Endothelial cell of umbilical vein (primary cell): ENCODE measurements at regions not wholly inside any gene's neighbourhood (a gene's known extent, or its start where the extent isn't known, plus 50 kb on each side); places are given as distances from the start of the nearest gene placed in this dataset.

Experiments used
- BruUV-seq: library from RNA; stranded (reverse); fragments of 400-500 nt; replicated peaks from 2 replicates; lab custom pipeline; 2021; lab: Mats Ljungman, UMichigan
- CTCF ChIA-PET: fragments of 300-600, 350-600 bp; sonication (Branson Sonifier 250); formaldehyde crosslinking; loops from one replicate; lab custom pipeline; 2021; ENCODE audit warnings: antibody characterized with exemption, inconsistent platforms; lab: Charles Lee
- POLR2A ChIA-PET: fragments of 300-600, 350-600 bp; sonication (Branson Sonifier 250); formaldehyde crosslinking; loops from one replicate; lab custom pipeline; 2021; ENCODE audit warnings: antibody characterized with exemption, inconsistent platforms; lab: Charles Lee
- DNase-seq: peaks from one replicate; pipeline ENCODE4 v3.0.0-alpha.2; 2011; ENCODE audit warnings: low read depth, low spot score
- FAIRE-seq: peaks from 2 replicates; lab custom pipeline; 2011; peaks lifted over from hg19 to GRCh38; lab: Jason Lieb, UNC
- H2AFZ ChIP-seq: 2 replicates; pipeline ENCODE4 v1.6.0; 2012; ENCODE audit warnings: low read depth, low read length, control low read depth, inconsistent platforms
- H3K27ac ChIP-seq: 2 replicates; pipeline ENCODE4 v1.5.1; 2011; ENCODE audit warnings: low read depth, mild to moderate bottlenecking, control low read depth, low read length, moderate library complexity; ENCODE audit not compliant: insufficient read depth
- H3K27me3 ChIP-seq, 2 experiments: 2 replicates each; pipeline versions ENCODE4 v1.6.0 to v1.6.1; 2011; ENCODE audit warnings: low read length in 2 of 2, mixed read lengths in 1 of 2; ENCODE audit not compliant: control insufficient read depth in 2 of 2, insufficient read depth in 2 of 2
- H3K36me3 ChIP-seq, 2 experiments: 2 replicates in 1 of 2; 3 replicates in 1 of 2; pipeline ENCODE4 v1.5.1; 2011; ENCODE audit warnings: low read length in 2 of 2, mild to moderate bottlenecking in 1 of 2, moderate library complexity in 1 of 2; ENCODE audit not compliant: control insufficient read depth in 2 of 2, insufficient read depth in 2 of 2; ENCODE audit errors: extremely low read depth in 1 of 2
- H3K4me1 ChIP-seq: 3 replicates; pipeline ENCODE4 v1.5.1; 2011; ENCODE audit warnings: mild to moderate bottlenecking, low read length; ENCODE audit not compliant: control insufficient read depth, insufficient read depth; ENCODE audit errors: extremely low read depth
- H3K4me2 ChIP-seq: 2 replicates; pipeline ENCODE4 v1.6.1; 2011; ENCODE audit warnings: low read length, control low read depth, mixed read lengths; ENCODE audit not compliant: insufficient read depth
- H3K4me3 ChIP-seq, 3 experiments: fragments of 200-600 bp in 1 of 3; sonication (generic), shearing (Covaris generic) in 1 of 3; replicated peaks in 1 of 3; 2 replicates each; pipeline ENCODE4 v1.5.1; 2011 to 2016; ENCODE audit warnings: control low read depth in 3 of 3, low read length in 3 of 3, mild to moderate bottlenecking in 2 of 3, inconsistent platforms in 1 of 3, low read depth in 1 of 3, moderate library complexity in 1 of 3; ENCODE audit not compliant: insufficient read depth in 1 of 3
- H3K79me2 ChIP-seq: 2 replicates; pipeline ENCODE4 v1.6.0; 2012; ENCODE audit warnings: low read length, inconsistent platforms; ENCODE audit not compliant: control insufficient read depth, insufficient read depth
- H3K9ac ChIP-seq: replicated peaks from 2 replicates; pipeline ENCODE3; 2011; ENCODE audit warnings: low read length, control low read depth; ENCODE audit not compliant: insufficient read depth; ENCODE audit errors: extremely low read depth
- H3K9me1 ChIP-seq: replicated peaks from 3 replicates; pipeline ENCODE4 v1.6.0; 2011; ENCODE audit warnings: mild to moderate bottlenecking, low read length; ENCODE audit not compliant: control insufficient read depth, insufficient read depth; ENCODE audit errors: extremely low read depth
- H3K9me3 ChIP-seq: replicated peaks from 2 replicates; pipeline ENCODE4 v1.5.1; 2012; ENCODE audit warnings: low read length, inconsistent platforms; ENCODE audit not compliant: control insufficient read depth, insufficient read depth
- H4K20me1 ChIP-seq: replicated peaks from 2 replicates; pipeline ENCODE3; 2011; ENCODE audit warnings: mild to moderate bottlenecking, low read length; ENCODE audit not compliant: control insufficient read depth, insufficient read depth; ENCODE audit errors: extremely low read depth
- CTCF ChIP-seq, 2 donors: IDR thresholded peaks; 1 replicate in 1 of 2; 2 replicates in 1 of 2; pipeline ENCODE4 v1.5.1; 2011; ENCODE audit warnings: low read length in 2 of 2, mild to moderate bottlenecking in 2 of 2, moderate library complexity in 2 of 2, control low read depth in 1 of 2, inconsistent platforms in 1 of 2, low read depth in 1 of 2; ENCODE audit not compliant: insufficient read depth in 1 of 2; ENCODE audit errors: extremely low read depth in 1 of 2
- EZH2 ChIP-seq: IDR thresholded peaks from 2 replicates; pipeline ENCODE4 v1.6.1; 2012; ENCODE audit warnings: borderline replicate concordance, low read depth, mild to moderate bottlenecking, moderate library complexity, low read length, inconsistent platforms; ENCODE audit not compliant: severe bottlenecking
- FOS ChIP-seq: IDR thresholded peaks from 2 replicates; pipeline ENCODE4 v1.6.1; 2011; ENCODE audit warnings: mild to moderate bottlenecking, low read length, moderate library complexity, borderline replicate concordance; ENCODE audit not compliant: insufficient read depth
- GATA2 ChIP-seq: IDR thresholded peaks from 2 replicates; pipeline ENCODE4 v1.7.0; 2011; ENCODE audit warnings: low read depth, mild to moderate bottlenecking, moderate library complexity, mixed read lengths, low read length; ENCODE audit not compliant: insufficient read length, insufficient read depth
- JUN ChIP-seq: IDR thresholded peaks from 2 replicates; pipeline ENCODE4 v1.6.1; 2011; ENCODE audit warnings: borderline replicate concordance, low read depth; ENCODE audit not compliant: insufficient read length, insufficient read depth
- MAX ChIP-seq: IDR thresholded peaks from 2 replicates; pipeline ENCODE4 v1.6.1; 2011; ENCODE audit not compliant: insufficient read depth, insufficient read length
- MYC ChIP-seq: IDR thresholded peaks from one replicate; pipeline ENCODE4 v1.6.1; 2011; ENCODE audit warnings: mild to moderate bottlenecking, low read depth, low read length
- POLR2A ChIP-seq: IDR thresholded peaks from 2 replicates; pipeline ENCODE4 v1.6.1; 2012; ENCODE audit warnings: low read depth, mild to moderate bottlenecking, control low read depth, low read length
- POLR2AphosphoS5 ChIP-seq: IDR thresholded peaks from 2 replicates; pipeline ENCODE4 v1.6.1; 2012; ENCODE audit warnings: low read depth, mild to moderate bottlenecking, control low read depth, low read length, moderate library complexity; ENCODE audit not compliant: insufficient read depth
- dilution Hi-C: fragments of 300-500 bp; cut with MboI; formaldehyde crosslinking; loops from one replicate; pipeline ENCODE4 v1.15.0; 2019; ENCODE audit warnings: low sequenced_read_pairs; ENCODE audit not compliant: extremely low pct_ligation_motif_present
- intact Hi-C: fragments of 100-400 bp; cut with micrococcal nuclease; formaldehyde crosslinking; loops from one replicate; pipeline ENCODE4 v1.10.0; 2022

GRCh38 chr2:47996808-47997207, 90.5 kb upstream of the FBXO11 start:
- POLR2A ChIA-PET = no interaction called here

GRCh38 chr2:47999512-47999911, 93.2 kb upstream of the FBXO11 start:
- no peak for FAIRE-seq
- CTCF ChIA-PET = no interaction called here

More at GRCh38 chr2:47996808-47997207, 90.5 kb upstream of the FBXO11 start:
- CTCF ChIA-PET = no interaction called here
- no peaks in the 10 kb centered on the region for H3K9me3 ChIP-seq
- H4K20me1 ChIP-seq = no peaks in the 10 kb centered on the region
- TF ChIP-seq POLR2A (no peak), JUN (no peak)
- H3K9ac ChIP-seq = no peak overlapping the region
- H3K79me2 ChIP-seq = no peaks in the 10 kb centered on the region
- no peaks in the 10 kb centered on the region for H3K9me1 ChIP-seq
- no peak overlapping the region for H3K4me3 ChIP-seq
- FAIRE-seq (no peak), DNase-seq (no peak)
- intact Hi-C loops = no loop called here
- dilution Hi-C loops = no loop called here
- no peak overlapping the region for H3K4me2 ChIP-seq
- no TSS peak for BruUV-seq
- no peak overlapping the region for H3K27ac ChIP-seq
- H3K4me1 ChIP-seq = no peaks in the 10 kb centered on the region
- H2AFZ ChIP-seq = no peak overlapping the region
- H3K27me3 ChIP-seq = peaks cover 0 to under 1% of the 10 kb centered on the region in 2 experiments
- no peaks in the 10 kb centered on the region for H3K36me3 ChIP-seq

More at GRCh38 chr2:47999512-47999911, 93.2 kb upstream of the FBXO11 start:
- H3K79me2 ChIP-seq = no peaks in the 10 kb centered on the region
- no peaks in the 10 kb centered on the region for H4K20me1 ChIP-seq
- no peaks in the 10 kb centered on the region for H3K9me1 ChIP-seq
- POLR2A ChIA-PET = no interaction called here
- no TSS peak for BruUV-seq
- H3K36me3 ChIP-seq = no peaks in the 10 kb centered on the region
- H3K27ac ChIP-seq = no peak overlapping the region
- H3K9me3 ChIP-seq = no peaks in the 10 kb centered on the region
- H3K4me1 ChIP-seq = no peaks in the 10 kb centered on the region
- H2AFZ ChIP-seq = no peak overlapping the region
- TF ChIP-seq POLR2A = no peak
- no peak for TF ChIP-seq FOS
- no peak for TF ChIP-seq MYC
- no peak for TF ChIP-seq MAX
- no peak for TF ChIP-seq CTCF (IDR thresholded peaks at IDR 0.05; ENCODE audit: extremely low read depth in 1 of 2, insufficient read depth in 1 of 2, low read depth in 1 of 2, low read length in 2 of 2)
- TF ChIP-seq POLR2AphosphoS5 = no peak
- TF ChIP-seq EZH2 = no peak
- TF ChIP-seq GATA2 = no peak
- TF ChIP-seq JUN = no peak
- DNase-seq = no peak
- intact Hi-C loops (no loop called here), dilution Hi-C loops (no loop called here)
- no peaks in the 10 kb centered on the region for H3K27me3 ChIP-seq
- H3K9ac ChIP-seq = no peak overlapping the region
- no peak overlapping the region for H3K4me3 ChIP-seq
- H3K4me2 ChIP-seq = no peak overlapping the region
